Psoas muscle (tissue), 7 donors: ENCODE measurements at regions not wholly inside any gene's neighbourhood (a gene's known extent, or its start where the extent isn't known, plus 50 kb on each side); places are given as distances from the start of the nearest gene placed in this dataset.
"Not testable (repeated sequence)": the region's sequence is repeated elsewhere in the genome, so short reads cannot be mapped to it uniquely, and the experiment has no call there.

Experiments used
- ATAC-seq, 4 donors: fragments of 200-7000 bp; cut with Tn5 transposase; one replicate each; pipeline ENCODE4 v1.9.1; 2020; ENCODE audit warnings: moderate library complexity in 3 of 4, mild to moderate bottlenecking in 2 of 4
- DNase-seq, 2 donors: peaks; one replicate each; pipeline ENCODE4 v3.0.0-alpha.2; 2020
- H3K27ac ChIP-seq: fragments of 200-600 bp; one replicate; pipeline ENCODE4 v1.8.0; 2022
- H3K27me3 ChIP-seq, 3 donors: fragments of 200-600 bp in 1 of 3; one replicate each; pipeline versions ENCODE4 v1.6.1 to v1.8.0; 2013 to 2022; ENCODE audit warnings: low read length in 2 of 3, mild to moderate bottlenecking in 2 of 3, moderate library complexity in 1 of 3; ENCODE audit not compliant: insufficient read depth in 3 of 3
- H3K36me3 ChIP-seq, 2 donors: fragments of 200-600 bp in 1 of 2; one replicate each; pipeline versions ENCODE4 v1.6.1 to v1.8.0; 2013 to 2022; ENCODE audit warnings: low read depth in 1 of 2, mild to moderate bottlenecking in 1 of 2, moderate library complexity in 1 of 2; ENCODE audit not compliant: insufficient read depth in 1 of 2
- H3K4me1 ChIP-seq: fragments of 200-600 bp; one replicate; pipeline ENCODE4 v1.8.0; 2022
- H3K4me3 ChIP-seq: fragments of 200-600 bp; one replicate; pipeline ENCODE4 v1.8.0; 2022; ENCODE audit warnings: mild to moderate bottlenecking
- H3K9me3 ChIP-seq: fragments of 200-600 bp; one replicate; pipeline ENCODE4 v1.8.0; 2022
- WGBS, 3 donors: extraction: QIAGEN DNeasy Blood & Tissue Kit; methylation state at CpG; one replicate each; pipeline versions ENCODE4 v1.1.6 to v1.1.7; 2013; 5-methylcytosine and 5-hydroxymethylcytosine counted together
- intact Hi-C, 2 donors: fragments of 100-400 bp; cut with DNase I; formaldehyde crosslinking; loops; one replicate each; pipeline versions ENCODE4 v1.11.0 to v1.14.2; 2022
- TF ChIP-seq, protein P1 (sequence below): fragments of 200-600 bp; IDR thresholded peaks from one replicate; pipeline ENCODE4 v1.8.0; 2022; ENCODE audit warnings: antibody characterized with exemption
- donor health status: healthy with polysubstance abuse.
- donor health status: DM: no; HTN: no; CAD: no; lungs with moderate emphysema.
- donor health status: Bipolar disorder and iron deficiency.
- donor health status: healthy.
- donor health status: DM: yes; HTN: yes; CAD: no.
- donor health status: DM: no; HTN: no; CAD: no.
- donor health status: DM: yes; HTN: yes; CAD: no.

DNA sequence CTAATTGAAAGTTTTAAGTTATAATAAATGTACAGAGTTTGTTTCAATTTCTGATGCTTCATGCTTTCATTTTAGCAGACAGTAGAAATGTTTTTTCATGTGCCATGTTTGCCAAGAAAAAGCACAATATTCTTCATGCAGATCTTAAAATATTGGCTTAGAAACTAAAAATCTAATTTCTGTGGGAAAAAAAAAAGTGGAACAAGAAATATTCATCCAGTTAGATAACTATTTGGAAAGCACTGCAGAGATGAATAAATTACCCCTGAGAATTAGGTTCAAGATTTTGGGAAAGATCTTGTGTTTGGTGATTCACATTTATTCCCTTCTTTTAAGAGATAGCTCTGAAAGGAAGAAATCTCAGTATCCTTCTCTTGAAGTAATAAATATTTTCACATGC lies 912.5 kb downstream of the C4orf33 start:
- H3K9me3 ChIP-seq, result no peaks in the 10 kb centered on the region
- H3K27ac ChIP-seq, result no peak overlapping the region
- TF ChIP-seq, protein P1, sequence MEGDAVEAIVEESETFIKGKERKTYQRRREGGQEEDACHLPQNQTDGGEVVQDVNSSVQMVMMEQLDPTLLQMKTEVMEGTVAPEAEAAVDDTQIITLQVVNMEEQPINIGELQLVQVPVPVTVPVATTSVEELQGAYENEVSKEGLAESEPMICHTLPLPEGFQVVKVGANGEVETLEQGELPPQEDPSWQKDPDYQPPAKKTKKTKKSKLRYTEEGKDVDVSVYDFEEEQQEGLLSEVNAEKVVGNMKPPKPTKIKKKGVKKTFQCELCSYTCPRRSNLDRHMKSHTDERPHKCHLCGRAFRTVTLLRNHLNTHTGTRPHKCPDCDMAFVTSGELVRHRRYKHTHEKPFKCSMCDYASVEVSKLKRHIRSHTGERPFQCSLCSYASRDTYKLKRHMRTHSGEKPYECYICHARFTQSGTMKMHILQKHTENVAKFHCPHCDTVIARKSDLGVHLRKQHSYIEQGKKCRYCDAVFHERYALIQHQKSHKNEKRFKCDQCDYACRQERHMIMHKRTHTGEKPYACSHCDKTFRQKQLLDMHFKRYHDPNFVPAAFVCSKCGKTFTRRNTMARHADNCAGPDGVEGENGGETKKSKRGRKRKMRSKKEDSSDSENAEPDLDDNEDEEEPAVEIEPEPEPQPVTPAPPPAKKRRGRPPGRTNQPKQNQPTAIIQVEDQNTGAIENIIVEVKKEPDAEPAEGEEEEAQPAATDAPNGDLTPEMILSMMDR, result no peak
- H3K36me3 ChIP-seq, result no peaks in the 10 kb centered on the region
- ATAC-seq (no peak), DNase-seq (no peak)
- intact Hi-C loops, result no loop called here
- no peaks in the 10 kb centered on the region for H3K4me1 ChIP-seq
- no peak overlapping the region for H3K4me3 ChIP-seq
- H3K27me3 ChIP-seq, result no peaks in the 10 kb centered on the region

DNA sequence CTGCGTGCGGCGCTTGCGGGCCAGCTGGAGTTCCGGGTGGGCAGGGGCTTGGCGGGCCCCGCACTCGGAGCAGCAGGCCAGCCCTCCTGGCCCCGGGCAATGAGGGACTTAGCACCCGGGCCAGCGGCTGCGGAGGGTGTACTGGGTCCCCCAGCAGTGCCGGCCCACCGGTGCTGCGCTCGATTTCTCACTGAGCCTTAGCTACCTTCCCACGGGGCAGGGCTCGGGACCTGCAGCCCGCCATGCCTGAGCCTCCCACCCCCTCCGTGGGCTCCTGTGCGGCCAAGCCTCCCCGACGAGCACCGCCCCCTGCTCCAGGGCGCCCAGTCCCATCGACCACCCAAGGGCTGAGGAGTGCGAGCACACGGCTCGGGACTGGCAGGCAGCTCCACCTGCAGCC lies 916.9 kb downstream of the C4orf33 start:
- H3K27ac ChIP-seq, ATAC-seq, H3K4me3 ChIP-seq, H3K27me3 ChIP-seq, intact Hi-C loops, H3K36me3 ChIP-seq, DNase-seq, H3K4me1 ChIP-seq, H3K9me3 ChIP-seq: not testable (repeated sequence)
- 97 to 99% (median 97%) methylated on average over 28 to 29 of the region's 29 CpGs for WGBS, 3 donors

DNA sequence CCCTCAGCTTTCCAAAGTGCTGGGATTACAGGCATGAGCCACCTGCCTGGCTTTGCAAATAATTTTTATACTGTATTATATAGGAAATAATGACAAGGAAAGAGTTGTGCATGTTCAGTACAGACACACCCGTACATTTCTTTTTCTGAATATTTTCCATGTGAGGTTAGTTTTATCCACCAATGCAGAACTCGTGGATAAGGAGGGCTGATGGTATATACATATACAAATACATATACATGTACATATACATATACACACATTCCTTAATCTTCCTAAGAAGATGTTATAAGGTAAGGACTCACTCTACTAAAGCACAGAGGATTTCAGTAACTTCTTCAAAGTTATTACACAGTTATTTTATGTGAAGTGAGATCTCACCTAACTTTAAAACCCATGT lies 925.8 kb downstream of the C4orf33 start:
- Histone ChIP-seq H3K27me3 (no peaks in the 10 kb centered on the region), H3K9me3 (no peaks in the 10 kb centered on the region), H3K36me3 (no peaks in the 10 kb centered on the region), H3K27ac (no peak overlapping the region), H3K4me1 (no peaks in the 10 kb centered on the region), H3K4me3 (no peak overlapping the region)
- intact Hi-C loops, result loop anchor here in 1 of 2 donors (2.0 kb wide), 1 partner anchor 21 kb away; no protein-coding TSS in a partner anchor
- TF ChIP-seq, protein P1, result no peak
- WGBS, 3 donors, result 69 to 88% (median 80%) methylated on average over 2 of the region's 2 CpGs
- DNase-seq (no peak), ATAC-seq (no peak)

DNA sequence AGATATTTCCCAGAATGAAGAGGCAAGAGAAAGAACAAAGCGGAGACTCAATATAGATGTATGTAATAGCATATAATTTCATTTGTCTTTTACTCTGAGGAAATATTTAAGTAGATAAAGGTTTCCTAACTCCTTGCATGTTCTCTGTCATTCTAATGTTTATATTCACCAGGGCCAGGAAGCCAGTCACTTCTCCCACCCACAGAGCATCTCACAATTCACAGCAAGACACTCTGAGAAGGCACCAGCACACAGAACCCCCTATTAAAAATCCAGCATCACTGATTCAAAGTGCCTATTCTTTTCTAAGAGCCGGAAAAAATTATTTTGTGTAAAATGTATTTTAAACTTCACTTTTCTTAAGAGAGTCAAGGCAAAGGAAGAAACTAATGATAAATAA lies 927.1 kb downstream of the C4orf33 start:
- intact Hi-C loops, result no loop called here
- TF ChIP-seq, protein P1, result no peak
- Histone ChIP-seq H3K4me1 (no peaks in the 10 kb centered on the region), H3K9me3 (no peaks in the 10 kb centered on the region), H3K27ac (no peak overlapping the region), H3K4me3 (no peak overlapping the region), H3K27me3 (no peaks in the 10 kb centered on the region), H3K36me3 (no peaks in the 10 kb centered on the region)
- no peak for DNase-seq
- no peak for ATAC-seq
- 86 to 94% (median 90%) methylated on average over 2 of the region's 2 CpGs for WGBS, 3 donors

DNA sequence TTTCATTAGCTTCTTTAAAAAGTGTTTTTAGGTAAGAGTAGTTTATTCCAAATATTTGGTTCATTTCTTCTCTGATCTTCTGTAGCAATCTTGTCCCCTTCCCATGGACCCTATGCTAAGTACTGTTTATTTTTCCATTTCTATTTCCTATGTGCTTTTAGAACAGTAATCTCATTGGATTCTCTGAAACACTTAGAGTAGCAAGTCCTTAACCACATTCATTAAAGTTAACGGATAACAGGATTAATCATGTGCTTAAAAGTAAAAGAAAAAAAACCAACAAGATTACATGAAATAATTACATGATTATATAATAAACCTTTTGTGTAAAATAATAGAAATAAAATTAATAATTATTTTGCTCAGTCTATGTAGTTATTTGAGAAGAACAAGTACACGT lies 929.7 kb downstream of the C4orf33 start:
- H3K36me3 ChIP-seq, result no peaks in the 10 kb centered on the region
- intact Hi-C loops, result no loop called here
- H3K27me3 ChIP-seq, result peaks cover 0 to 2% (median 0%) of the 10 kb centered on the region in 3 donors
- H3K4me1 ChIP-seq, result no peaks in the 10 kb centered on the region
- H3K4me3 ChIP-seq, result no peak overlapping the region
- TF ChIP-seq, protein P1, result no peak
- H3K27ac ChIP-seq, result no peak overlapping the region
- ATAC-seq (no peak), DNase-seq (no peak)
- no peaks in the 10 kb centered on the region for H3K9me3 ChIP-seq
- 83 to 90% (median 87%) methylated on average over 2 of the region's 2 CpGs for WGBS, 3 donors
